T-cell (primary cell): ENCODE measurements at regions not wholly inside any gene's neighbourhood (a gene's known extent, or its start where the extent isn't known, plus 50 kb on each side); places are given as distances from the start of the nearest gene placed in this dataset.

ENCODE experiments used
- ATAC-seq, 4 experiments: fragments of 200-7000 bp in 3 of 4; fragments of 150-1000 bp in 1 of 4; cut with Tn5 transposase; replicated peaks in 1 of 4; 1 replicate in 3 of 4; 2 replicates in 1 of 4; pipeline ENCODE4 v1.10.0; 2021; ENCODE audit warnings: moderate library complexity in 3 of 4, mild to moderate bottlenecking in 2 of 4, moderate number of reproducible peaks in 1 of 4
- CTCF ChIA-PET, 2 donors: fragments of 300-600 bp; sonication (Branson Sonifier 250); formaldehyde crosslinking; loops; one replicate each; lab custom pipeline; 2022; ENCODE audit warnings: antibody characterized with exemption in 2 of 2; lab: Charles Lee
- POLR2A ChIA-PET, 2 donors: fragments of 300-600 bp; sonication (Branson Sonifier 250); formaldehyde crosslinking; loops; one replicate each; lab custom pipeline; 2022; ENCODE audit warnings: antibody characterized with exemption in 2 of 2; lab: Charles Lee
- DNase-seq, 35 experiments: peaks; one replicate each; pipeline versions ENCODE4 v3.0.0 to v3.0.0-alpha.2; 2013 to 2023
- H3K27ac ChIP-seq: one replicate; pipeline ENCODE4 v1.5.1; 2013; ENCODE audit warnings: low read length
- H3K27me3 ChIP-seq, 2 experiments: replicated peaks in 1 of 2; 1 replicate in 1 of 2; 2 replicates in 1 of 2; pipeline versions ENCODE4 v1.6.1 to v1.7.0; 2013; ENCODE audit warnings: low read length in 1 of 2, mixed read lengths in 1 of 2; ENCODE audit not compliant: control insufficient read depth in 2 of 2, insufficient read depth in 2 of 2; ENCODE audit errors: extremely low read depth in 1 of 2
- H3K36me3 ChIP-seq, 2 donors: 1 replicate in 1 of 2; 2 replicates in 1 of 2; pipeline versions ENCODE4 v1.6.1 to v1.7.0; 2013; ENCODE audit warnings: low read length in 1 of 2; ENCODE audit not compliant: control insufficient read depth in 2 of 2, insufficient read depth in 1 of 2; ENCODE audit errors: extremely low read depth in 1 of 2
- H3K4me1 ChIP-seq, 2 experiments: 1 replicate in 1 of 2; 2 replicates in 1 of 2; pipeline versions ENCODE4 v1.6.1 to v1.7.0; 2013; ENCODE audit warnings: low read length in 2 of 2, mixed read lengths in 1 of 2; ENCODE audit not compliant: insufficient read depth in 2 of 2, control insufficient read depth in 1 of 2; ENCODE audit errors: extremely low read depth in 1 of 2
- H3K4me3 ChIP-seq, 2 donors: 1 replicate in 1 of 2; 2 replicates in 1 of 2; pipeline versions ENCODE4 v1.5.1 to v1.7.0; 2013; ENCODE audit warnings: mild to moderate bottlenecking in 2 of 2, low read length in 1 of 2, moderate library complexity in 1 of 2; ENCODE audit not compliant: control insufficient read depth in 1 of 2; ENCODE audit errors: extremely low read depth in 1 of 2
- H3K9me3 ChIP-seq: 2 replicates; pipeline ENCODE4 v1.7.0; 2013
- H3K27ac Mint-ChIP-seq, 2 donors: one replicate each; pipeline ENCODE4 v1.8.0; 2020 to 2021; ENCODE audit warnings: mild to moderate bottlenecking in 2 of 2, mixed read lengths in 2 of 2
- H3K27me3 Mint-ChIP-seq, 2 donors: one replicate each; pipeline ENCODE4 v1.8.0; 2021 to 2022; ENCODE audit warnings: mixed read lengths in 2 of 2
- H3K36me3 Mint-ChIP-seq: one replicate; pipeline ENCODE4 v1.8.0; 2021; ENCODE audit warnings: mixed read lengths
- H3K4me1 Mint-ChIP-seq, 3 donors: one replicate each; pipeline ENCODE4 v1.8.0; 2020 to 2022; ENCODE audit warnings: mixed read lengths in 3 of 3, mild to moderate bottlenecking in 1 of 3
- H3K4me3 Mint-ChIP-seq, 3 donors: one replicate each; pipeline ENCODE4 v1.8.0; 2020 to 2022; ENCODE audit warnings: mild to moderate bottlenecking in 3 of 3, mixed read lengths in 3 of 3, moderate library complexity in 3 of 3
- H3K9me3 Mint-ChIP-seq, 3 donors: one replicate each; pipeline ENCODE4 v1.8.0; 2020 to 2022; ENCODE audit warnings: mixed read lengths in 3 of 3
- WGBS: methylation state at CpG from one replicate; pipeline ENCODE4 v1.1.5; 2013; ENCODE audit warnings: missing lambda C conversion rate; ENCODE audit not compliant: insufficient coverage; 5-methylcytosine and 5-hydroxymethylcytosine counted together

- 85% methylated on average over 6 of the region's 8 CpGs for WGBS
- H3K27me3 Mint-ChIP-seq: no peaks in the 10 kb centered on the region
- no peaks in the 10 kb centered on the region for H3K9me3 Mint-ChIP-seq
- no peak overlapping the region for H3K4me3 Mint-ChIP-seq
- no peak overlapping the region for H3K27ac Mint-ChIP-seq
- H3K4me1 Mint-ChIP-seq: peaks cover 9 to 23% (median 23%) of the 10 kb centered on the region in 3 donors
- ChIA-PET CTCF (no interaction called here), POLR2A (interaction anchor here in 1 of 2 donors (0.5 kb wide), 1 partner anchor 50 kb away, joined by 10 read pairs; no protein-coding TSS in a partner anchor)
- no peak overlapping the region for H3K27ac ChIP-seq
- no peak overlapping the region for H3K4me3 ChIP-seq
- ATAC-seq: no peak
- peaks cover 0 to 22% of the 10 kb centered on the region in 2 experiments for H3K27me3 ChIP-seq
- peaks cover 6 to 22% of the 10 kb centered on the region in 2 experiments for H3K4me1 ChIP-seq
- no peaks in the 10 kb centered on the region for H3K9me3 ChIP-seq
- DNase-seq: no peak
- H3K36me3 Mint-ChIP-seq: no peaks in the 10 kb centered on the region
- H3K36me3 ChIP-seq: no peaks in the 10 kb centered on the region
Measured at GRCh38 chr6:169994739-169995138, 243.3 kb downstream of the ERMARD start.

- ATAC-seq: no peak
- H3K4me3 ChIP-seq: no peak overlapping the region
- POLR2A ChIA-PET: no interaction called here
Measured at GRCh38 chr6:169993861-169994481, 242.5 kb downstream of the ERMARD start.

GRCh38 chr6:169991913-169992312 is 240.5 kb downstream of the ERMARD start:
- no peak overlapping the region for H3K4me3 Mint-ChIP-seq
- ChIA-PET POLR2A (no interaction called here), CTCF (no interaction called here)
- Histone ChIP-seq H3K4me3 (no peak overlapping the region), H3K27ac (no peak overlapping the region), H3K9me3 (no peaks in the 10 kb centered on the region), H3K36me3 (no peaks in the 10 kb centered on the region), H3K4me1 (peaks cover 8 to 28% of the 10 kb centered on the region in 2 experiments), H3K27me3 (peaks cover 0 to 20% of the 10 kb centered on the region in 2 experiments)
- H3K27ac Mint-ChIP-seq: no peak overlapping the region
- H3K9me3 Mint-ChIP-seq: no peaks in the 10 kb centered on the region
- 89% methylated on average over 8 of the region's 8 CpGs for WGBS
- H3K4me1 Mint-ChIP-seq: peaks cover 15 to 27% (median 26%) of the 10 kb centered on the region in 3 donors
- DNase-seq (peak in 1 of 35 experiments; percentile 4), ATAC-seq (no peak)
- H3K27me3 Mint-ChIP-seq: no peaks in the 10 kb centered on the region
- H3K36me3 Mint-ChIP-seq: no peaks in the 10 kb centered on the region

More at GRCh38 chr6:169993861-169994481, 242.5 kb downstream of the ERMARD start:
- no peaks in the 10 kb centered on the region for H3K27me3 Mint-ChIP-seq
- no peaks in the 10 kb centered on the region for H3K36me3 Mint-ChIP-seq
- H3K36me3 ChIP-seq: no peaks in the 10 kb centered on the region
- H3K4me1 Mint-ChIP-seq: peaks cover 15 to 27% (median 26%) of the 10 kb centered on the region in 3 donors
- WGBS: 87% methylated on average over 16 of the region's 16 CpGs
- no peaks in the 10 kb centered on the region for H3K9me3 ChIP-seq
- H3K27ac Mint-ChIP-seq: no peak overlapping the region
- CTCF ChIA-PET: no interaction called here
- H3K27ac ChIP-seq: no peak overlapping the region
- H3K27me3 ChIP-seq: peaks cover 0 to 21% of the 10 kb centered on the region in 2 experiments
- H3K4me3 Mint-ChIP-seq: no peak overlapping the region
- H3K4me1 ChIP-seq: peaks cover 8 to 28% of the 10 kb centered on the region in 2 experiments
- no peaks in the 10 kb centered on the region for H3K9me3 Mint-ChIP-seq
- peak in 1 of 35 experiments; percentile 19 for DNase-seq

- Histone ChIP-seq H3K4me3 (no peak overlapping the region), H3K27ac (no peak overlapping the region), H3K9me3 (no peaks in the 10 kb centered on the region), H3K27me3 (peaks cover 0 to 20% of the 10 kb centered on the region in 2 experiments), H3K36me3 (no peaks in the 10 kb centered on the region), H3K4me1 (peaks cover 8 to 28% of the 10 kb centered on the region in 2 experiments)
- no peaks in the 10 kb centered on the region for H3K27me3 Mint-ChIP-seq
- H3K36me3 Mint-ChIP-seq: no peaks in the 10 kb centered on the region
- no peak for DNase-seq
- peaks cover 15 to 27% (median 26%) of the 10 kb centered on the region in 3 donors for H3K4me1 Mint-ChIP-seq
- no peak for ATAC-seq
- WGBS: 83% methylated on average over 7 of the region's 8 CpGs
- ChIA-PET POLR2A (no interaction called here), CTCF (interaction anchor here in 1 of 2 donors (0.6 kb wide), 1 partner anchor 286 kb away, joined by 4 read pairs; no protein-coding TSS in a partner anchor)
- no peaks in the 10 kb centered on the region for H3K9me3 Mint-ChIP-seq
- no peak overlapping the region for H3K27ac Mint-ChIP-seq
- H3K4me3 Mint-ChIP-seq: no peak overlapping the region
Measured at GRCh38 chr6:169991031-169991390, 239.6 kb downstream of the ERMARD start.

- peaks cover 15 to 27% (median 26%) of the 10 kb centered on the region in 3 donors for H3K4me1 Mint-ChIP-seq
- ChIA-PET POLR2A (no interaction called here), CTCF (interaction anchor here in 1 of 2 donors (0.6 kb wide), 1 partner anchor 287 kb away, joined by 4 read pairs; no protein-coding TSS in a partner anchor)
- H3K27me3 Mint-ChIP-seq: no peaks in the 10 kb centered on the region
- peak; percentile 69 to 94 (median 75) for ATAC-seq
- peak overlapping the region in 1 of 2 donors; percentile 35 for H3K4me3 ChIP-seq
- peaks cover 8 to 28% of the 10 kb centered on the region in 2 experiments for H3K4me1 ChIP-seq
- peak overlapping the region; percentile 54 to 67 (median 61) for H3K4me3 Mint-ChIP-seq
- H3K27me3 ChIP-seq: peaks cover 0 to 22% of the 10 kb centered on the region in 2 experiments
- H3K36me3 Mint-ChIP-seq: no peaks in the 10 kb centered on the region
- peak overlapping the region in 1 of 2 donors; percentile 37 for H3K27ac Mint-ChIP-seq
- DNase-seq: peak in 32 of 35 experiments; percentile 4 to 73 (median 30)
- 37% methylated on average over 26 of the region's 32 CpGs for WGBS
- no peaks in the 10 kb centered on the region for H3K9me3 ChIP-seq
- no peak overlapping the region for H3K27ac ChIP-seq
- H3K36me3 ChIP-seq: no peaks in the 10 kb centered on the region
- no peaks in the 10 kb centered on the region for H3K9me3 Mint-ChIP-seq
Measured at GRCh38 chr6:169990095-169991030, 238.9 kb downstream of the ERMARD start.

GRCh38 chr6:169989594-169989993 is 238.2 kb downstream of the ERMARD start:
- CTCF ChIA-PET: no interaction called here
- Histone ChIP-seq H3K4me1 (peaks cover 8 to 28% of the 10 kb centered on the region in 2 experiments), H3K36me3 (no peaks in the 10 kb centered on the region), H3K27me3 (peaks cover 0 to 22% of the 10 kb centered on the region in 2 experiments), H3K27ac (no peak overlapping the region), H3K4me3 (no peak overlapping the region), H3K9me3 (no peaks in the 10 kb centered on the region)
- DNase-seq (peak in 1 of 35 experiments; percentile 6), ATAC-seq (no peak)
- 99% methylated on average over 4 of the region's 8 CpGs for WGBS
- Mint-ChIP-seq H3K4me1 (peaks cover 15 to 27% (median 26%) of the 10 kb centered on the region in 3 donors), H3K27ac (no peak overlapping the region), H3K36me3 (no peaks in the 10 kb centered on the region), H3K9me3 (no peaks in the 10 kb centered on the region), H3K4me3 (peak overlapping the region in 2 of 3 donors; percentile 1 to 61), H3K27me3 (no peaks in the 10 kb centered on the region)
- POLR2A ChIA-PET: no interaction called here
